Body of pancreas (tissue), 4 donors: ENCODE measurements at regions not wholly inside any gene's neighbourhood (a gene's known extent, or its start where the extent isn't known, plus 50 kb on each side); places are given as distances from the start of the nearest gene placed in this dataset.

ENCODE experiments used
- ATAC-seq: fragments of 150-250 bp; one replicate; pipeline ENCODE4 v1.9.1; 2016
- DNase-seq, 4 donors: peaks; one replicate each; pipeline ENCODE4 v3.0.0-alpha.2; 2019
- H3K27ac ChIP-seq, 4 donors: fragments of 200-600 bp; sonication (generic); 1 replicate in 3 of 4; 2 replicates in 1 of 4; pipeline versions ENCODE4 v1.5.1 to v1.6.1; 2016 to 2019; ENCODE audit warnings: mild to moderate bottlenecking in 1 of 4, mixed read lengths in 1 of 4, moderate library complexity in 1 of 4
- H3K27me3 ChIP-seq, 2 donors: fragments of 200-600 bp; sonication (generic); one replicate each; pipeline ENCODE4 v1.6.0; 2016; ENCODE audit warnings: mild to moderate bottlenecking in 1 of 2
- H3K36me3 ChIP-seq, 2 donors: fragments of 200-600 bp; sonication (generic); replicated peaks in 1 of 2; 2 replicates each; pipeline ENCODE4 v1.5.1; 2016; ENCODE audit warnings: low read depth in 2 of 2; ENCODE audit not compliant: insufficient read depth in 1 of 2
- H3K4me1 ChIP-seq: fragments of 200-600 bp; sonication (generic); one replicate; pipeline ENCODE4 v1.6.0; 2016
- H3K4me3 ChIP-seq, 2 donors: fragments of 200-600 bp; sonication (generic); 1 replicate in 1 of 2; 2 replicates in 1 of 2; pipeline ENCODE4 v1.5.1; 2016 to 2019
- H3K9me3 ChIP-seq, 3 donors: fragments of 200-600 bp; sonication (generic); 1 replicate in 2 of 3; 2 replicates in 1 of 3; pipeline ENCODE4 v1.5.1; 2016
- CTCF ChIP-seq, 7 experiments: fragments of 450-650 bp in 4 of 7; fragments of 200-600 bp in 3 of 7; sonication (generic) in 3 of 7; IDR thresholded peaks; one replicate each; pipeline ENCODE4 v1.5.1; 2016 to 2019; ENCODE audit warnings: antibody characterized with exemption in 7 of 7
- POLR2A ChIP-seq, 3 donors: fragments of 450-650 bp; IDR thresholded peaks; one replicate each; pipeline ENCODE4 v1.6.1; 2016; ENCODE audit warnings: antibody characterized with exemption in 3 of 3, mild to moderate bottlenecking in 2 of 3
- WGBS, 2 donors: methylation state at CpG; one replicate each; pipeline ENCODE4 v1.1.5; 2017; 5-methylcytosine and 5-hydroxymethylcytosine counted together
- intact Hi-C: fragments of 100-400 bp; cut with DNase I; formaldehyde crosslinking; loops from one replicate; pipeline ENCODE4 v1.15.1; 2023

- TF ChIP-seq CTCF (IDR thresholded peaks at IDR 0.05): no peak
- TF ChIP-seq POLR2A (IDR thresholded peaks at IDR 0.05): no peak
- WGBS, 2 donors: 74 to 84% methylated on average over 6 of the region's 6 CpGs
- Histone ChIP-seq H3K27me3 (no peaks in the 10 kb centered on the region), H3K4me1 (no peaks in the 10 kb centered on the region), H3K9me3 (no peaks in the 10 kb centered on the region), H3K36me3 (no peaks in the 10 kb centered on the region), H3K27ac (no peak overlapping the region), H3K4me3 (no peak overlapping the region)
- ATAC-seq (no peak), DNase-seq (no peak)
- intact Hi-C loops: no loop called here
Observed at GRCh38 chr9:7346144-7346543, 453.4 kb downstream of the DMAC1 start.

DNA sequence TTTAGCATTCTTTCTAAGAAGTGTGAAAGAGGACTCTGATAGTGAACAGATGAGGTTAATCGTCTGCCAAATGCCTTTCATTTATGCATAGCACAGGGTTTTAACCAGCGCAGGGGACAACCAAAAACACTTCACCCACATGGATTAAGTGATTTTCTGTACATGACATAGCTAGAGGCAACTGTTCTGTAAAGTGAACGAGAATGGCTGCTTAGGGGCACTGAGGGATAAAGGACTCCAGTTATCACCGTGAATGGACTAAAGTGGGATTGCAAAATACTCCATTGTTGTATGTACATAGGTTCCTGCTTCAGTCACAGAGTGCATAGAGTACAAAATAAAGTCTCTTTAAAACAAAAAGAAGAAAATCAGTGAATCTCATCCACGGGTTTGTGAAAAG is 456.8 kb downstream of the DMAC1 start:
- 72 to 80% methylated on average over 5 of the region's 5 CpGs for WGBS, 2 donors
- no peak overlapping the region for H3K27ac ChIP-seq
- intact Hi-C loops: no loop called here
- no peaks in the 10 kb centered on the region for H3K4me1 ChIP-seq
- TF ChIP-seq CTCF (IDR thresholded peaks at IDR 0.05) (no peak), POLR2A (IDR thresholded peaks at IDR 0.05) (no peak)
- no peaks in the 10 kb centered on the region for H3K27me3 ChIP-seq
- H3K4me3 ChIP-seq: no peak overlapping the region
- H3K9me3 ChIP-seq: no peaks in the 10 kb centered on the region
- ATAC-seq (no peak), DNase-seq (no peak)
- no peaks in the 10 kb centered on the region for H3K36me3 ChIP-seq

DNA sequence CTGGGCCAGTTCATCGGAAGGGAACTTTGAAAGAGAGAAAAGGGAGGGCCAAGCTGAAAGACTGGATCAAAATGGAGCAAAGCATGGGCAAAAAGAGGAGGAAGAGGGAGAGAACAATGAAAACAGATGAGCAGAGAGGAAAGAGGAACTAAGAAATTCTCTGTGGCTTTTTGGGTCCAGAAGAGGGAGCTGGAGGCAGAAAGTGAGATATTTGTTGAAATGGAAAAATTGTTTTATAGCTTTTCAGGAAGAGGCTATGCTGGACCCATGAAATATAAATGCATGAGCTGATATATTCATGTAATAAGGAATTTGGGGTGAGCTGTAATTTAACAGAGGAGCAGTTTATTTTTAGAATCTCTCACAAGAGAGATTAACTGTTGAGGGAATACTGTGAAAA is 457.3 kb downstream of the DMAC1 start:
- DNase-seq (no peak), ATAC-seq (no peak)
- H3K4me1 ChIP-seq: no peaks in the 10 kb centered on the region
- H3K9me3 ChIP-seq: no peaks in the 10 kb centered on the region
- 88 to 93% methylated on average over 1 of the region's 1 CpG for WGBS, 2 donors
- H3K27me3 ChIP-seq: no peaks in the 10 kb centered on the region
- intact Hi-C loops: no loop called here
- TF ChIP-seq CTCF (IDR thresholded peaks at IDR 0.05) (peak in 1 of 7 experiments; percentile 4), POLR2A (IDR thresholded peaks at IDR 0.05) (no peak)
- no peak overlapping the region for H3K27ac ChIP-seq
- no peak overlapping the region for H3K4me3 ChIP-seq
- H3K36me3 ChIP-seq: no peaks in the 10 kb centered on the region

DNA sequence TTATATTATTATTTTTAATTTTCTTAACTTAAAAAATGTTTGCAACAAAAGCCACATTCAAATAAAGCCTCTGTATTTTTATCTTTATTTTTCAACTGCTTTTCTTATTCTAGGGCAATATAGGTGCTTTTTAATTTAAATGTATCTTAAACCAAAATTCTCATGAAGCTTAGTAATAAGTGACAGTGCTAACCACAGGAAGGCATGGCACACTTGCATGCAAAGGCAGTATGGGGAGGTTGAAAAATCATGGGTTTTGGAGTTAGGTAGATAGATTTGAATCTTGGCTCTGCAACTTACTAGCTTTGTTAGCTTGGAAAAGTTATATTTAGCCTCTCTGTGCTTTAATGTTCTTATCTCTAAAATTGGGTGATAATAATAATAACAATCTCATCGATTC is 458.0 kb downstream of the DMAC1 start:
- WGBS, 2 donors: 42 to 58% methylated on average over 1 of the region's 1 CpG
- DNase-seq (no peak), ATAC-seq (no peak)
- intact Hi-C loops: no loop called here
- H3K4me3 ChIP-seq: no peak overlapping the region
- no peaks in the 10 kb centered on the region for H3K9me3 ChIP-seq
- H3K27me3 ChIP-seq: no peaks in the 10 kb centered on the region
- H3K4me1 ChIP-seq: no peaks in the 10 kb centered on the region
- H3K27ac ChIP-seq: no peak overlapping the region
- no peaks in the 10 kb centered on the region for H3K36me3 ChIP-seq
- no peak for TF ChIP-seq POLR2A (IDR thresholded peaks at IDR 0.05)
- no peak for TF ChIP-seq CTCF (IDR thresholded peaks at IDR 0.05)

- H3K4me1 ChIP-seq: no peaks in the 10 kb centered on the region
- DNase-seq: no peak
- TF ChIP-seq CTCF (IDR thresholded peaks at IDR 0.05) (no peak), POLR2A (IDR thresholded peaks at IDR 0.05) (no peak)
- H3K9me3 ChIP-seq: no peaks in the 10 kb centered on the region
- no peaks in the 10 kb centered on the region for H3K27me3 ChIP-seq
- intact Hi-C loops: no loop called here
- 39 to 60% methylated on average over 2 of the region's 2 CpGs for WGBS, 2 donors
- ATAC-seq: no peak
- H3K27ac ChIP-seq: no peak overlapping the region
- H3K36me3 ChIP-seq: no peaks in the 10 kb centered on the region
- no peak overlapping the region for H3K4me3 ChIP-seq
Observed at GRCh38 chr9:7340451-7340850, 459.1 kb downstream of the DMAC1 start.
